GM21367 (cell line): ENCODE measurements at regions not wholly inside any gene's neighbourhood (a gene's known extent, or its start where the extent isn't known, plus 50 kb on each side); places are given as distances from the start of the nearest gene placed in this dataset.

ENCODE experiments used
- ATAC-seq: cut with Tn5 transposase; IDR thresholded peaks from one replicate; pipeline ENCODE4 v1.9.1; 2021; ENCODE audit not compliant: unreplicated experiment

- no peak for ATAC-seq
These were observed 828.0 kb downstream of the SLC4A3 start for GRCh38 chr2:220455351-220455990.

- no peak for ATAC-seq
These were observed 830.6 kb downstream of the SLC4A3 start for GRCh38 chr2:220458051-220458450.

GRCh38 chr2:220460257-220460985, 833.0 kb downstream of the SLC4A3 start:
- ATAC-seq, result no peak

GRCh38 chr2:220463876-220464275, 836.4 kb downstream of the SLC4A3 start:
- no peak for ATAC-seq

GRCh38 chr2:220465700-220466099, 838.3 kb downstream of the SLC4A3 start:
- ATAC-seq, result no peak

GRCh38 chr2:220466251-220466691, 838.8 kb downstream of the SLC4A3 start:
- ATAC-seq, result no peak

- no peak for ATAC-seq
These were observed 841.8 kb downstream of the SLC4A3 start for GRCh38 chr2:220469201-220469600.

GRCh38 chr2:220473611-220474010, 846.2 kb downstream of the SLC4A3 start:
- ATAC-seq, result no peak

GRCh38 chr2:220476877-220477276, 849.4 kb downstream of the SLC4A3 start:
- ATAC-seq, result no peak

GRCh38 chr2:220478305-220479058, 851.1 kb downstream of the SLC4A3 start:
- ATAC-seq, result no peak

- no peak for ATAC-seq
These were observed 855.3 kb downstream of the SLC4A3 start for GRCh38 chr2:220482716-220483115.

- no peak for ATAC-seq
These were observed 861.7 kb downstream of the SLC4A3 start for GRCh38 chr2:220489121-220489520.

- ATAC-seq, result no peak
These were observed 864.2 kb downstream of the SLC4A3 start for GRCh38 chr2:220491670-220492069.

- ATAC-seq, result no peak
These were observed 866.6 kb downstream of the SLC4A3 start for GRCh38 chr2:220493871-220494525.

GRCh38 chr2:220496513-220496912, 869.1 kb downstream of the SLC4A3 start:
- ATAC-seq, result no peak

- ATAC-seq, result no peak
These were observed 871.8 kb downstream of the SLC4A3 start for GRCh38 chr2:220499225-220499624.

GRCh38 chr2:220502539-220502938, 875.1 kb downstream of the SLC4A3 start:
- ATAC-seq, result no peak

- no peak for ATAC-seq
These were observed 876.0 kb downstream of the SLC4A3 start for GRCh38 chr2:220503431-220503830.

- ATAC-seq, result no peak
These were observed 877.6 kb downstream of the SLC4A3 start for GRCh38 chr2:220504938-220505503.

- ATAC-seq, result no peak
These were observed 879.0 kb downstream of the SLC4A3 start for GRCh38 chr2:220506466-220506865.
